ENCODE measurements at regions not wholly inside any gene's neighbourhood (a gene's known extent, or its start where the extent isn't known, plus 50 kb on each side); places are given as distances from the start of the nearest gene placed in this dataset.

DNA sequence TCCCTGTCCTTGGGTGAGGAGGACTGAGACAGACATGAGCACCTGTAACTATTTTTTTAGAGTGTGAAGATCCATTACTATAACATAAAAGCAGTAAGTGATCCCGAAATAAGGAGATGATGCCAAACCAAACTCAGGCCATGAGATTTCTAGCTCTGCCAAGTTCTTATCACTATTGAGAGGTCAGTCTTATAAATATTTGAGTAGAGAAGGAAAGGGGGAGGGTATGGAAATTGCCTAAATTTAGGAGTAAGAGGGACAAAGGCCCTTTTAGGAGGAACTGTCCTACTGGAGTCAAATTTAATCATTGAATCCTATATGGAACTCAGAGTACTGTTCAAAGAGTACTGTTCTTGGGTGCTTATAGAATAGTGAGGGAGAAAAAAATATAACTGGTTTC lies 326.9 kb upstream of the NAALADL2 start:
- no peak for TF ChIP-seq POLR2A (IDR thresholded peaks at IDR 0.05; ENCODE audit: extremely low read depth, insufficient read length)
- TF ChIP-seq CTCF (IDR thresholded peaks at IDR 0.05; ENCODE audit: low read depth, low read length): no peak

Data from NB4 (cell line).